H1 (cell line): ENCODE measurements at regions not wholly inside any gene's neighbourhood (a gene's known extent, or its start where the extent isn't known, plus 50 kb on each side); places are given as distances from the start of the nearest gene placed in this dataset.

ENCODE experiments used
- CTCF ChIA-PET: fragments of 300-600 bp; sonication (Branson Sonifier 250); formaldehyde crosslinking; loops from one replicate; lab custom pipeline; 2021; ENCODE audit not compliant: partially characterized antibody; lab: Charles Lee
- POLR2A ChIA-PET: fragments of 300-600 bp; sonication (Branson Sonifier 250); formaldehyde crosslinking; loops from one replicate; lab custom pipeline; 2021; ENCODE audit warnings: inconsistent platforms; ENCODE audit not compliant: partially characterized antibody; lab: Charles Lee
- DNase-seq, 2 experiments: peaks; one replicate each; pipeline versions ENCODE4 v3.0.0 to v3.0.0-alpha.2; 2010 to 2022; ENCODE audit warnings: low spot score in 2 of 2, low read depth in 1 of 2, mixed read lengths in 1 of 2
- FAIRE-seq: peaks from 2 replicates; lab custom pipeline; 2011; peaks lifted over from hg19 to GRCh38; lab: Jason Lieb, UNC
- H2AFZ ChIP-seq: 2 replicates; pipeline ENCODE4 v1.8.1; 2012; ENCODE audit warnings: low read length, inconsistent platforms
- H2AK5ac ChIP-seq: 2 replicates; pipeline ENCODE4 v1.6.1; 2013; ENCODE audit warnings: low read depth, low read length
- H2BK120ac ChIP-seq: replicated peaks from 2 replicates; pipeline ENCODE3; 2013; ENCODE audit warnings: low read depth, low read length, inconsistent platforms
- H2BK12ac ChIP-seq: 2 replicates; pipeline ENCODE4 v1.6.1; 2013; ENCODE audit warnings: low read depth, low read length
- H2BK15ac ChIP-seq: 2 replicates; pipeline ENCODE4 v1.6.1; 2013; ENCODE audit warnings: low read length
- H2BK20ac ChIP-seq: 2 replicates; pipeline ENCODE4 v1.6.1; 2013; ENCODE audit warnings: low read length
- H2BK5ac ChIP-seq: 2 replicates; pipeline ENCODE4 v1.6.1; 2013; ENCODE audit warnings: low read depth, low read length
- H3K14ac ChIP-seq: 2 replicates; pipeline ENCODE4 v1.6.1; 2013; ENCODE audit warnings: inconsistent platforms; ENCODE audit not compliant: insufficient read length
- H3K18ac ChIP-seq: 2 replicates; pipeline ENCODE4 v1.6.1; 2013; ENCODE audit warnings: low read length; ENCODE audit errors: extremely low read depth
- H3K23ac ChIP-seq: 2 replicates; pipeline ENCODE4 v1.6.1; 2013; ENCODE audit warnings: inconsistent platforms; ENCODE audit not compliant: insufficient read length
- H3K23me2 ChIP-seq: 2 replicates; pipeline ENCODE4 v1.6.1; 2013; ENCODE audit warnings: low read depth, low read length
- H3K27ac ChIP-seq: 2 replicates; pipeline ENCODE4 v1.6.1; 2011; ENCODE audit warnings: low read depth, low read length, inconsistent platforms
- H3K27me3 ChIP-seq, 4 experiments: replicated peaks in 1 of 4; 1 replicate in 1 of 4; 2 replicates in 3 of 4; pipeline versions ENCODE4 v1.6.1 to v1.8.1; 2011 to 2013; ENCODE audit warnings: low read length in 3 of 4, mild to moderate bottlenecking in 3 of 4, inconsistent platforms in 2 of 4, mixed read lengths in 2 of 4, moderate library complexity in 1 of 4; ENCODE audit not compliant: control insufficient read depth in 3 of 4, insufficient read depth in 3 of 4; ENCODE audit errors: extremely low read depth in 1 of 4
- H3K36me3 ChIP-seq, 4 experiments: 2 replicates each; pipeline versions ENCODE4 v1.6.1 to v1.8.1; 2011 to 2013; ENCODE audit warnings: mild to moderate bottlenecking in 4 of 4, low read length in 3 of 4, moderate library complexity in 2 of 4, control low read depth in 1 of 4, inconsistent platforms in 1 of 4; ENCODE audit not compliant: insufficient read depth in 4 of 4, control insufficient read depth in 2 of 4
- H3K4ac ChIP-seq: replicated peaks from 2 replicates; pipeline ENCODE3; 2013; ENCODE audit warnings: low read length, low read depth, mixed read lengths, inconsistent platforms; ENCODE audit not compliant: insufficient read length
- H3K4me1 ChIP-seq, 4 experiments: replicated peaks in 1 of 4; 1 replicate in 1 of 4; 2 replicates in 3 of 4; pipeline versions ENCODE4 v1.6.1 to v1.8.1; 2011 to 2013; ENCODE audit warnings: low read length in 3 of 4, inconsistent platforms in 2 of 4, mixed read lengths in 1 of 4; ENCODE audit not compliant: insufficient read depth in 4 of 4, control insufficient read depth in 3 of 4
- H3K4me2 ChIP-seq, 2 experiments: 2 replicates each; pipeline versions ENCODE4 v1.6.1 to v1.8.1; 2011 to 2013; ENCODE audit warnings: low read depth in 2 of 2, low read length in 2 of 2, control low read depth in 1 of 2, inconsistent platforms in 1 of 2, mild to moderate bottlenecking in 1 of 2; ENCODE audit not compliant: insufficient read depth in 1 of 2
- H3K4me3 ChIP-seq, 4 experiments: fragments of 200-600, 300-600 bp in 1 of 4; sonication (generic), shearing (Covaris generic), sonication (Bioruptor Twin) in 1 of 4; 2 replicates each; pipeline versions ENCODE4 v1.5.1 to v1.8.1; 2011 to 2016; ENCODE audit warnings: low read length in 4 of 4, low read depth in 3 of 4, control low read depth in 2 of 4, inconsistent platforms in 2 of 4, mild to moderate bottlenecking in 2 of 4, mixed read lengths in 1 of 4, moderate library complexity in 1 of 4; ENCODE audit not compliant: insufficient read depth in 2 of 4; ENCODE audit errors: extremely low read depth in 1 of 4
- H3K56ac ChIP-seq: replicated peaks from 2 replicates; pipeline ENCODE3; 2013; ENCODE audit warnings: low read depth, mild to moderate bottlenecking, mixed read lengths, low read length, inconsistent platforms; ENCODE audit not compliant: insufficient read length
- H3K79me1 ChIP-seq: 2 replicates; pipeline ENCODE4 v1.6.1; 2013; ENCODE audit warnings: low read depth, low read length, control low read depth
- H3K79me2 ChIP-seq, 2 experiments: 2 replicates each; pipeline versions ENCODE4 v1.6.1 to v1.8.1; 2012 to 2013; ENCODE audit warnings: low read length in 2 of 2, mild to moderate bottlenecking in 2 of 2, inconsistent platforms in 1 of 2; ENCODE audit not compliant: insufficient read depth in 2 of 2, control insufficient read depth in 1 of 2
- H3K9ac ChIP-seq, 4 experiments: replicated peaks in 1 of 4; 1 replicate in 1 of 4; 2 replicates in 3 of 4; pipeline versions ENCODE4 v1.6.1 to v1.8.1; 2011 to 2013; ENCODE audit warnings: low read depth in 3 of 4, low read length in 3 of 4, control low read depth in 2 of 4, mild to moderate bottlenecking in 2 of 4, moderate library complexity in 2 of 4, inconsistent platforms in 1 of 4; ENCODE audit errors: extremely low read depth in 1 of 4
- H3K9me3 ChIP-seq, 2 experiments: 2 replicates each; pipeline versions ENCODE4 v1.6.1 to v1.8.1; 2012 to 2013; ENCODE audit warnings: mild to moderate bottlenecking in 2 of 2, moderate library complexity in 2 of 2, control low read depth in 1 of 2, inconsistent platforms in 1 of 2, low read depth in 1 of 2, low read length in 1 of 2, mixed read lengths in 1 of 2; ENCODE audit not compliant: insufficient read depth in 2 of 2
- H4K20me1 ChIP-seq, 2 experiments: replicated peaks in 1 of 2; 2 replicates each; pipeline versions ENCODE3 to v1.8.1; 2011 to 2013; ENCODE audit warnings: inconsistent platforms in 2 of 2, low read length in 2 of 2, mild to moderate bottlenecking in 1 of 2; ENCODE audit not compliant: insufficient read depth in 2 of 2, control insufficient read depth in 1 of 2
- H4K5ac ChIP-seq: 2 replicates; pipeline ENCODE4 v1.6.1; 2013; ENCODE audit warnings: low read length, low read depth, mixed read lengths, inconsistent platforms; ENCODE audit not compliant: insufficient read length
- H4K8ac ChIP-seq: 2 replicates; pipeline ENCODE4 v1.8.0; 2013; ENCODE audit warnings: mild to moderate bottlenecking, moderate library complexity, low read length, inconsistent platforms; ENCODE audit not compliant: insufficient read depth; ENCODE audit errors: extremely low read depth
- H4K91ac ChIP-seq: replicated peaks from 2 replicates; pipeline ENCODE3; 2013; ENCODE audit warnings: low read length, mixed read lengths, inconsistent platforms; ENCODE audit not compliant: insufficient read length
- ATF2 ChIP-seq: IDR thresholded peaks from 2 replicates; pipeline ENCODE4 v1.6.1; 2012; ENCODE audit warnings: low read length, inconsistent platforms
- BACH1 ChIP-seq: IDR thresholded peaks from 2 replicates; pipeline ENCODE4 v1.6.1; 2012; ENCODE audit warnings: low read length, improper control_type of control experiment
- CTBP2 ChIP-seq: IDR thresholded peaks from 2 replicates; pipeline ENCODE4 v1.7.0; 2011; ENCODE audit warnings: borderline replicate concordance, mild to moderate bottlenecking, moderate library complexity, mixed read lengths, low read length; ENCODE audit not compliant: insufficient read depth, insufficient read length
- E2F6 ChIP-seq: IDR thresholded peaks from 2 replicates; pipeline ENCODE4 v1.6.1; 2012; ENCODE audit warnings: inconsistent platforms
- EP300 ChIP-seq, 2 experiments: IDR thresholded peaks; 1 replicate in 1 of 2; 2 replicates in 1 of 2; pipeline ENCODE4 v1.6.1; 2011 to 2012; ENCODE audit warnings: low read depth in 2 of 2, low read length in 2 of 2, mild to moderate bottlenecking in 2 of 2, borderline replicate concordance in 1 of 2, inconsistent platforms in 1 of 2, moderate library complexity in 1 of 2
- HDAC2 ChIP-seq, 2 experiments: fragments of 300-600 bp in 1 of 2; sonication (generic) in 1 of 2; IDR thresholded peaks; 2 replicates each; pipeline ENCODE4 v1.6.1; 2011 to 2012; ENCODE audit warnings: low read depth in 2 of 2, low read length in 2 of 2, mild to moderate bottlenecking in 2 of 2, moderate library complexity in 2 of 2, borderline replicate concordance in 1 of 2, inconsistent platforms in 1 of 2
- KDM5A ChIP-seq: fragments of 200-600 bp; IDR thresholded peaks from 2 replicates; pipeline ENCODE4 v1.7.1; 2012; ENCODE audit warnings: mild to moderate bottlenecking, low read length, inconsistent platforms, mixed read lengths
- POLR2AphosphoS5 ChIP-seq: IDR thresholded peaks from 2 replicates; pipeline ENCODE4 v1.6.1; 2011; ENCODE audit warnings: low read depth, low read length
- RFX5 ChIP-seq: IDR thresholded peaks from 2 replicates; pipeline ENCODE4 v1.6.1; 2011; ENCODE audit warnings: low read depth, low read length, improper control_type of control experiment, borderline replicate concordance
- SAP30 ChIP-seq: fragments of 300-600 bp; sonication (generic); IDR thresholded peaks from 2 replicates; pipeline ENCODE4 v1.7.1; 2012; ENCODE audit warnings: low read length, moderate library complexity, mild to moderate bottlenecking, inconsistent platforms; ENCODE audit not compliant: insufficient read depth, insufficient replicate concordance
- SIX5 ChIP-seq: IDR thresholded peaks from 2 replicates; pipeline ENCODE4 v1.6.1; 2011; ENCODE audit warnings: mild to moderate bottlenecking, low read depth, low read length
- SP1 ChIP-seq: IDR thresholded peaks from 2 replicates; pipeline ENCODE4 v1.6.1; 2011; ENCODE audit warnings: low read depth, low read length
- TBP ChIP-seq: IDR thresholded peaks from 2 replicates; pipeline ENCODE4 v1.6.1; 2011; ENCODE audit warnings: low read depth, low read length, improper control_type of control experiment

- peaks cover 0 to 4% of the 10 kb centered on the region in 2 experiments; a peak in 2 of 4 replicates for H3K9me3 ChIP-seq
- H3K23me2 ChIP-seq = no peaks in the 10 kb centered on the region
- no peaks in the 10 kb centered on the region for H3K4me1 ChIP-seq
- H2BK12ac ChIP-seq = no peak overlapping the region
- FAIRE-seq = no peak
- H4K20me1 ChIP-seq = no peaks in the 10 kb centered on the region
- no peak overlapping the region for H2BK120ac ChIP-seq
- no peak overlapping the region for H3K56ac ChIP-seq
- H3K27ac ChIP-seq = no peak overlapping the region
- no peak overlapping the region for H2AFZ ChIP-seq
- H3K14ac ChIP-seq = no peak overlapping the region
- no peaks in the 10 kb centered on the region for H3K79me2 ChIP-seq
- DNase-seq = no peak
- H3K36me3 ChIP-seq = no peaks in the 10 kb centered on the region
- no peak overlapping the region for H3K4me3 ChIP-seq
- H2BK15ac ChIP-seq = no peak overlapping the region
- no peaks in the 10 kb centered on the region for H3K79me1 ChIP-seq
- no peak overlapping the region for H3K9ac ChIP-seq
- no peaks in the 10 kb centered on the region for H3K27me3 ChIP-seq
- no peak overlapping the region for H2BK5ac ChIP-seq
- POLR2A ChIA-PET = no interaction called here
- H2AK5ac ChIP-seq = no peak overlapping the region
- H3K4me2 ChIP-seq = no peak overlapping the region
- no peak overlapping the region for H3K4ac ChIP-seq
- H4K91ac ChIP-seq = no peak overlapping the region
- H4K5ac ChIP-seq = no peak overlapping the region
- H3K18ac ChIP-seq = no peak overlapping the region
- no peak overlapping the region for H3K23ac ChIP-seq
- H2BK20ac ChIP-seq = no peak overlapping the region
- CTCF ChIA-PET = interaction anchor here (0.8 kb wide), 1 partner anchor 1158 kb away, joined by 3 read pairs; no protein-coding TSS in a partner anchor
- no peak overlapping the region for H4K8ac ChIP-seq
- TF ChIP-seq POLR2AphosphoS5 (no peak), EP300 (IDR thresholded peaks at IDR 0.05; ENCODE audit: borderline replicate concordance in 1 of 2, low read depth in 2 of 2, low read length in 2 of 2) (no peak), SP1 (no peak), TBP (no peak), E2F6 (no peak), ATF2 (no peak), SAP30 (no peak), RFX5 (no peak), SIX5 (no peak), KDM5A (no peak), BACH1 (no peak), HDAC2 (IDR thresholded peaks at IDR 0.05; ENCODE audit: borderline replicate concordance in 1 of 2, low read depth in 2 of 2, low read length in 2 of 2) (no peak), CTBP2 (no peak)
Observed at GRCh38 chr16:60091071-60091470, 1357.0 kb upstream of the GOT2 start.
